HepG2 (cell line): ENCODE measurements at regions not wholly inside any gene's neighbourhood (a gene's known extent, or its start where the extent isn't known, plus 50 kb on each side); places are given as distances from the start of the nearest gene placed in this dataset.

Experiments used
- CREB1 ChIP-seq, 2 experiments: fragments of 450-650 bp in 1 of 2; IDR thresholded peaks; 2 replicates each; pipeline ENCODE4 v1.6.1; 2016 to 2017; ENCODE audit warnings: control low read depth in 1 of 2, mild to moderate bottlenecking in 1 of 2, missing compliant biosample characterization in 1 of 2, missing genetic modification characterization in 1 of 2
- CSRNP1 ChIP-seq: sonication (generic); formaldehyde crosslinking; IDR thresholded peaks from 2 replicates; pipeline ENCODE4 v1.8.1; 2023; ENCODE audit warnings: mild to moderate bottlenecking, missing genetic modification reagents
- DR1 ChIP-seq: sonication (generic); formaldehyde crosslinking; IDR thresholded peaks from 2 replicates; pipeline ENCODE4 v1.8.0; 2021; ENCODE audit warnings: mild to moderate bottlenecking, missing genetic modification reagents, inconsistent platforms
- KMT2A ChIP-seq: sonication (generic); formaldehyde crosslinking; IDR thresholded peaks from 2 replicates; pipeline ENCODE4 v1.4.0; 2020; ENCODE audit warnings: missing genetic modification reagents
- MAF1 ChIP-seq: sonication (generic); formaldehyde crosslinking; IDR thresholded peaks from 2 replicates; pipeline ENCODE4 v1.5.0; 2020; ENCODE audit warnings: missing genetic modification reagents, borderline replicate concordance
- MED1 ChIP-seq: sonication (generic); formaldehyde crosslinking; IDR thresholded peaks from 2 replicates; pipeline ENCODE4 v1.4.0; 2020; ENCODE audit warnings: missing genetic modification reagents
- RCOR2 ChIP-seq: IDR thresholded peaks from 2 replicates; pipeline ENCODE4 v1.6.1; 2016; ENCODE audit warnings: missing biosample characterization, missing genetic modification reagents
- RNF2 ChIP-seq: fragments of 450-650 bp; conservative IDR thresholded peaks from 2 replicates; pipeline ENCODE4 v1.6.1; 2016; ENCODE audit warnings: low read depth
- SIN3B ChIP-seq: fragments of 150-350 bp; IDR thresholded peaks from 2 replicates; pipeline ENCODE4 v1.6.1; 2014; ENCODE audit warnings: low read length
- STAG1 ChIP-seq: sonication (generic); formaldehyde crosslinking; IDR thresholded peaks from 2 replicates; pipeline ENCODE4 v1.4.0; 2020; ENCODE audit warnings: missing genetic modification reagents
- TEAD3 ChIP-seq: optimal IDR thresholded peaks from 2 replicates; pipeline ENCODE3; 2016; ENCODE audit warnings: borderline replicate concordance
- ZFP36L1 ChIP-seq: sonication (generic); formaldehyde crosslinking; IDR thresholded peaks from 2 replicates; pipeline ENCODE4 v1.8.0; 2022; ENCODE audit warnings: mild to moderate bottlenecking, missing genetic modification reagents, moderate library complexity
- ZNF224 ChIP-seq: sonication (generic); formaldehyde crosslinking; IDR thresholded peaks from 2 replicates; pipeline ENCODE4 v1.5.0; 2020; ENCODE audit warnings: mild to moderate bottlenecking, missing genetic modification reagents
- ZNF318 ChIP-seq: sonication (generic); formaldehyde crosslinking; IDR thresholded peaks from 2 replicates; pipeline ENCODE4 v1.4.0; 2020; ENCODE audit warnings: mild to moderate bottlenecking, missing genetic modification reagents
- ZNF513 ChIP-seq: sonication (generic); formaldehyde crosslinking; conservative IDR thresholded peaks from 2 replicates; pipeline ENCODE4 v1.5.0; 2020; ENCODE audit warnings: missing genetic modification reagents
- ZNF709 ChIP-seq: sonication (generic); formaldehyde crosslinking; IDR thresholded peaks from 2 replicates; pipeline ENCODE4 v1.5.0; 2020; ENCODE audit warnings: mild to moderate bottlenecking, missing genetic modification reagents
- ZNF772 ChIP-seq: sonication (generic); formaldehyde crosslinking; IDR thresholded peaks from 2 replicates; pipeline ENCODE4 v1.5.0; 2020; ENCODE audit warnings: mild to moderate bottlenecking, missing genetic modification reagents
- ZNF777 ChIP-seq: sonication (generic); formaldehyde crosslinking; IDR thresholded peaks from 2 replicates; pipeline ENCODE4 v1.4.0; 2020; ENCODE audit warnings: missing genetic modification reagents
- ZSCAN31 ChIP-seq: sonication (generic); formaldehyde crosslinking; IDR thresholded peaks from 2 replicates; pipeline ENCODE4 v1.5.0; 2020; ENCODE audit warnings: low read depth, mild to moderate bottlenecking, missing genetic modification reagents

DNA sequence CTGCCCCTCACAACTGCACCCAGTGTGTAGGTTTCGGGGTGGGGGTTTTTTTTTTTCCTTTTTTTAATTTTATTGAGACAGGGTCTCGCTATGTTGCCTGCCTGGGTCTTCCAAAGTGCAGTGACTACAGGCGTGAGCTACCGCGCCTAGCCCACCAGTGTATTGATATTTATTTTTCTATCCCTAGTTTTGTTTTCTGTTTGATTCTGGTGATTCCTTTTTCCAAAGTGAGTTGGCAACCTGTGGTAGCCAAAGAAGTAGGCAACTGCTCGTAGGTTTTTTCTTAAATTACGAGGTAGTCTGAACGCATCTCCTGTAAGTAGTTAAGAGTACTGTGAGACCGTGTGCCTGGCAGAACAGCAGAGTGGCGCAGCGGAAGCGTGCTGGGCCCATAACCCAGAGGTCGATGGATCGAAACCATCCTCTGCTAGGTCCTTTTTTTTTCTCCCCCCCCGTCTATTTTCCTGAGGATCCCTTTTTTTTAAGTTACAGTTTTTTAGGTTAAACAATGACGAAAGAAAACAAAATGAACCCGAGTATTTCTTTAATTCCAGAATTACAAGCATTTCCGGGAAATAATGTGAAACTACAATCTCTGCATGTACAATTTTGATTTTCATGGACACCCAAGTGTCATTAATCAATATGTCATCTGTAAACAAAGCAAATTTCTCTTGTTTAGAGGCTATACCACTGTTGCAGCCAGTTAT, 78.7 kb upstream of the BTN3A2 start (continued):
- TF ChIP-seq CSRNP1 (no peak), MED1 (CRISPR knock-in tag) (peak; percentile 28; the same call in 1 of the 2 replicates), DR1 (CRISPR knock-in tag) (no peak), ZSCAN31 (CRISPR knock-in tag) (no peak; the same call in 1 of the 2 replicates), MAF1 (CRISPR knock-in tag) (peak; percentile 98), ZNF318 (CRISPR knock-in tag) (no peak), SIN3B (0 out of 2 replicates have a peak, but pooled peaks have one; percentile 20), TEAD3 (CRISPR knock-in tag) (peak; percentile 63), ZNF772 (CRISPR knock-in tag) (peak; percentile 68; the same call in 1 of the 2 replicates), KMT2A (CRISPR knock-in tag) (no peak; the same call in 1 of the 2 replicates), ZNF224 (CRISPR knock-in tag) (0 out of 2 replicates have a peak, but pooled peaks have one; percentile 8), RCOR2 (0 out of 2 replicates have a peak, but pooled peaks have one; percentile 43), CREB1 (IDR thresholded peaks at IDR 0.05) (peak; percentile 8; the same call in 1 of the 2 replicates), CREB1 (CRISPR knock-in tag; IDR thresholded peaks at IDR 0.05) (no peak; the same call in 1 of the 2 replicates), ZNF777 (CRISPR knock-in tag) (peak; percentile 52; the same call in 1 of the 2 replicates), ZNF709 (CRISPR knock-in tag) (no peak), RNF2 (peak; percentile 56; the same call in 1 of the 2 replicates), ZNF513 (CRISPR knock-in tag) (0 out of 2 replicates have a peak, but pooled peaks have one; percentile 24), ZFP36L1 (CRISPR knock-in tag) (no peak), STAG1 (CRISPR knock-in tag) (peak; percentile 19; the same call in 1 of the 2 replicates)
